ENCODE measurements at regions not wholly inside any gene's neighbourhood (a gene's known extent, or its start where the extent isn't known, plus 50 kb on each side); places are given as distances from the start of the nearest gene placed in this dataset.
"Not testable (repeated sequence)": the region's sequence is repeated elsewhere in the genome, so short reads cannot be mapped to it uniquely, and the experiment has no call there.

- not testable (repeated sequence) for TF ChIP-seq POLR2A (IDR thresholded peaks at IDR 0.05; ENCODE audit: low read depth, low read length); RCOR1 (conservative IDR thresholded peaks at IDR 0.05; ENCODE audit: low read depth, low read length); EZH2 (IDR thresholded peaks at IDR 0.05; ENCODE audit: borderline replicate concordance, control insufficient read depth, low read depth, low read length); CTCF (IDR thresholded peaks at IDR 0.05 in 2 of 3, conservative IDR thresholded peaks at IDR 0.05 in 1 of 3; ENCODE audit: control insufficient read depth in 2 of 3, extremely low read depth in 1 of 3, insufficient read depth in 1 of 3, low read depth in 3 of 3, low read length in 3 of 3); ASH2L (IDR thresholded peaks at IDR 0.05; ENCODE audit: borderline replicate concordance, low read depth); SUZ12 (IDR thresholded peaks at IDR 0.05; ENCODE audit: unreplicated experiment); HDAC6 (IDR thresholded peaks at IDR 0.05; ENCODE audit: unreplicated experiment); USF2 (IDR thresholded peaks at IDR 0.05; ENCODE audit: borderline replicate concordance, low read depth, low read length); SMC3 (IDR thresholded peaks at IDR 0.05; ENCODE audit: borderline replicate concordance, low read length); MAX (IDR thresholded peaks at IDR 0.05; ENCODE audit: low read depth, low read length); TAF1 (IDR thresholded peaks at IDR 0.05; ENCODE audit: borderline replicate concordance, low read depth, low read length); SRF (IDR thresholded peaks at IDR 0.05; ENCODE audit: low read depth in 2 of 2, low read length in 2 of 2)
Measured at GRCh38 chr15:47098526-47098925, 618.8 kb upstream of the SEMA6D start.

All from GM12878 (cell line).